ENCODE measurements at regions not wholly inside any gene's neighbourhood (a gene's known extent, or its start where the extent isn't known, plus 50 kb on each side); places are given as distances from the start of the nearest gene placed in this dataset.

- TF ChIP-seq FOXP1 (CRISPR knock-in tag; IDR thresholded peaks at IDR 0.05; ENCODE audit: borderline replicate concordance): no peak
- no peak for TF ChIP-seq E2F5 (CRISPR knock-in tag; IDR thresholded peaks at IDR 0.05)
- no peak for TF ChIP-seq ZNF532 (CRISPR knock-in tag; IDR thresholded peaks at IDR 0.05; ENCODE audit: borderline replicate concordance)
- TF ChIP-seq E2F4 (CRISPR knock-in tag; IDR thresholded peaks at IDR 0.05; ENCODE audit: borderline replicate concordance, low read depth): no peak
Observed at GRCh38 chr1:147824798-147825197, 64.4 kb upstream of the GJA5 start (continued).

GRCh38 chr1:147825586-147825985, 65.2 kb upstream of the GJA5 start:
- no peak for ATAC-seq
- TF ChIP-seq ZNF396 (CRISPR knock-in tag; IDR thresholded peaks at IDR 0.05; ENCODE audit: borderline replicate concordance) (no peak), ZNF281 (CRISPR knock-in tag; IDR thresholded peaks at IDR 0.05) (no peak), ZNF423 (CRISPR knock-in tag; IDR thresholded peaks at IDR 0.05) (no peak), ATF2 (CRISPR knock-in tag; IDR thresholded peaks at IDR 0.05; ENCODE audit: borderline replicate concordance, low read depth) (no peak), ZNF138 (CRISPR knock-in tag; conservative IDR thresholded peaks at IDR 0.05) (no peak), CBFB (CRISPR knock-in tag; IDR thresholded peaks at IDR 0.05; ENCODE audit: low read depth) (no peak), ZNF671 (CRISPR knock-in tag; IDR thresholded peaks at IDR 0.05) (no peak), FOXK1 (CRISPR knock-in tag; IDR thresholded peaks at IDR 0.05) (no peak), NFYB (CRISPR knock-in tag; conservative IDR thresholded peaks at IDR 0.05; ENCODE audit: low read depth) (no peak), MYBL2 (CRISPR knock-in tag; IDR thresholded peaks at IDR 0.05) (no peak), HMGXB4 (CRISPR knock-in tag; IDR thresholded peaks at IDR 0.05) (no peak), ZNF263 (CRISPR knock-in tag; IDR thresholded peaks at IDR 0.05; ENCODE audit: low read depth) (no peak), AFF4 (CRISPR knock-in tag; IDR thresholded peaks at IDR 0.05; ENCODE audit: borderline replicate concordance) (no peak), SP1 (CRISPR knock-in tag; conservative IDR thresholded peaks at IDR 0.05) (no peak), OVOL2 (CRISPR knock-in tag; IDR thresholded peaks at IDR 0.05; ENCODE audit: borderline replicate concordance) (no peak), ZNF121 (CRISPR knock-in tag; IDR thresholded peaks at IDR 0.05) (no peak)
- H3K27me3 Mint-ChIP-seq (ENCODE audit: low read depth): no peaks in the 10 kb centered on the region

More at GRCh38 chr1:147825586-147825985, 65.2 kb upstream of the GJA5 start:
- H3K36me3 Mint-ChIP-seq: peaks cover 9% of the 10 kb centered on the region
- DNase-seq (ENCODE audit: low spot score): no peak
- ChIA-PET CTCF (no interaction called here), POLR2A (interaction anchor here (1.1 kb wide), 1 partner anchor 45 kb away, joined by 3 read pairs; no protein-coding TSS in a partner anchor)
- H3K4me3 Mint-ChIP-seq: no peak overlapping the region
- H3K4me1 Mint-ChIP-seq: no peaks in the 10 kb centered on the region
- H3K9me3 Mint-ChIP-seq: peaks cover 33% of the 10 kb centered on the region
- no peak overlapping the region for H3K27ac Mint-ChIP-seq
